GM18873 (cell line): ENCODE measurements at regions not wholly inside any gene's neighbourhood (a gene's known extent, or its start where the extent isn't known, plus 50 kb on each side); places are given as distances from the start of the nearest gene placed in this dataset.

Experiments used
- ATAC-seq: cut with Tn5 transposase; IDR thresholded peaks from one replicate; pipeline ENCODE4 v1.9.1; 2021; ENCODE audit warnings: mild to moderate bottlenecking, moderate library complexity, moderate number of reproducible peaks; ENCODE audit not compliant: unreplicated experiment, low FRiP score

DNA sequence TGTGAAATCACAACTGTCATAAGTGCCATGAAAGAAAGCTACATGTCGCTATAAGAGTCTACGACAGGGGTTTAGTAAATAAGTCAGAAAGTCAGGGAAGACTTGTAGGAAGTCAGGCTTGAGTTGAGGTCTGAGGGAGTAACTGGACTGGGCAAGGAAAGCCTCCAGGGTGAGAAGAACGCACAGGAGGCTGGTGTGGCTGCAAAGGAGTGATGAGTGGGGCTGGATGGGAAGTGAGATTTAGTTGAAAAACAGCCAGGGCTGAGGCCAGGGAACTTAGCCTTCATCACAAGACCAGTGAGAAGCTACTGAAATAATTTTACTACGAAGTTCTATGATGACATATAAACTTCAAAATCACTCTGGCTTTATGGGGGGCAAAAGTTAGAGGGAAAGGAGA is 763.7 kb upstream of the PHF14 start:
- no peak for ATAC-seq

DNA sequence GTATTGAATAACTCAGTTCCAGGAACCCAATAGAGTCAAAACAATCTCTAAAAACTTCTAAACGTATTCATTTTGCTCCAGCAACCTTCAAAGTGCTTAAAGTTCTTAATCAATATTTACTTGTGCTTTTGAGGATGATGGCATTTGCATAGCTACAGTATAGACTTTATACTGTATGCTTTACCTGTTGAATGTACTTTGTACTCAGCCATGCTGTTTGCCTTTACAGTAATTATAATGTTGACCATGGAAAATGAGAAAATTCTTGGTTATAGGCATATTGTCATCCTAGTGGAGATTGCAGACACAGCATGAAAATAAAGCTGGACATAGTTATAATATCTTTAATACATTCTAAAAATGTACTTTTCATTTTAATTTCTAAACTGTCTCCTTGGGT is 762.7 kb upstream of the PHF14 start:
- ATAC-seq = no peak

- no peak for ATAC-seq
These were observed 761.8 kb upstream of the PHF14 start for GRCh38 chr7:10211861-10212260.

GRCh38 chr7:10212649-10213048 is 761.0 kb upstream of the PHF14 start:
- no peak for ATAC-seq

DNA sequence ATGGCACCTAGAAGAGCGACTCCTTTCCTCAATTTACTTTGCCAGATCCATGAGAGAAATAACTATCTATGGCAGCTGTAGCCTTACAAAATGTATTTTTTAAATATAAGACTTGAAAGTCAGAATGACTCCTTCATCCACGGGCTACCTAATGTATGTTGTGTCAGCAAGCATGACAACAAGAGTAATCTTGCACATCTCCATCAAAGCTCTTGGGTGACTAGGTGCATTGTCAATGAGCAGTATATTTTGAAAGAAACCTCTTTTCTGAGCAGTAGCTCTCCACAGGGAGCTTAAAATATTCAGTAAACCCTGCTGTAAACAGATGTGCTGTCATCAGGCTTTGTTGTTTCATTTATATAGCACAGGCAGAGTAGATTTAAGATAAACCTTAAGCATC is 757.2 kb upstream of the PHF14 start:
- no peak for ATAC-seq

DNA sequence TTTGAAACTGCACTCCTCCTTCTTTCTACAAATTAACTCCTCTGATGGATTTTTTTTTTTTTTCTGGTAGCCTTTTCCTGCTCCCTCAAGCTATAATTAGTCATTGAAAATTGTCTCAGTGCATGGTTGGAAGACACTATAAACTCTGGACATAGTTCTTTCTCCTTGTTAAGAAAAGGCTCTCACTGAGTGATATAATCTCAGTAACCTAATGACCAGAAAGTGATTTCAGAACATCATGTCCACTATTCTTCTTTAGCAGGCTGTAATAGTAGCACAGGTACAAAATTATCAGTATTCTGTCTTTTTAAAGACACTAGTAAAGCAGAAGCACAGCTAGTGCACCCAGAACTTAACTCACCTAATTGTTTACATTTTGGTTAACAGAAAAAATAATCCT is 752.6 kb upstream of the PHF14 start:
- no peak for ATAC-seq

GRCh38 chr7:10222976-10223375 is 750.7 kb upstream of the PHF14 start:
- ATAC-seq = no peak

GRCh38 chr7:10225275-10225674 is 748.4 kb upstream of the PHF14 start:
- ATAC-seq = no peak

- ATAC-seq = no peak
These were observed 736.4 kb upstream of the PHF14 start for GRCh38 chr7:10237306-10237705.

- no peak for ATAC-seq
These were observed 735.0 kb upstream of the PHF14 start for GRCh38 chr7:10238641-10239040.

- no peak for ATAC-seq
These were observed 733.9 kb upstream of the PHF14 start for GRCh38 chr7:10239695-10240345.

DNA sequence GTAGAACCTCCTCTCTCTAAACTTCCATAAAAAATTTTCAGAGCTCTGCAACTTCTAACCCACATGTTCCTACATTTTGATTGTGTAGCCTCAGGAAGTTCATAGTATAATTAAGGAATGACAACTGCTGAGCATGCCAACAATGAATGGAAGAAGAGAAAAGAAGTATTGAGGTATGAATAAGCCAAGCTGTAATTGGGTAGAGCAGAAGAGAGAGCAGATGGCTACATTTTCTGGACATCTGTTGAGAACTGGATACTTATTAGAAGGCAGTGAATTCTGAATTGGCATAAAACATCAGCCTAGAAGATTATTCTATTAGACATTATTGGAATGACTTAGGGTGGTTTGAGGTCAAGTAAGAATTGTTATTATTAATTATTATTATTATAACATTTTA is 728.3 kb upstream of the PHF14 start:
- ATAC-seq = no peak

GRCh38 chr7:10257438-10257837 is 716.2 kb upstream of the PHF14 start:
- no peak for ATAC-seq

- no peak for ATAC-seq
These were observed 706.7 kb upstream of the PHF14 start for GRCh38 chr7:10266976-10267375.

GRCh38 chr7:10268034-10268433 is 705.6 kb upstream of the PHF14 start:
- no peak for ATAC-seq

- no peak for ATAC-seq
These were observed 690.8 kb upstream of the PHF14 start for GRCh38 chr7:10282909-10283308.

- ATAC-seq = no peak
These were observed 689.7 kb upstream of the PHF14 start for GRCh38 chr7:10284001-10284400.

GRCh38 chr7:10299384-10299783 is 674.3 kb upstream of the PHF14 start:
- ATAC-seq = no peak

- no peak for ATAC-seq
These were observed 673.1 kb upstream of the PHF14 start for GRCh38 chr7:10300577-10300976.

GRCh38 chr7:10308276-10308675 is 665.4 kb upstream of the PHF14 start:
- ATAC-seq = no peak

- ATAC-seq = no peak
These were observed 660.7 kb upstream of the PHF14 start for GRCh38 chr7:10312942-10313341.

- ATAC-seq = no peak
These were observed 657.8 kb upstream of the PHF14 start for GRCh38 chr7:10315881-10316280.

GRCh38 chr7:10316488-10316887 is 657.2 kb upstream of the PHF14 start:
- no peak for ATAC-seq
